ENCODE measurements at regions not wholly inside any gene's neighbourhood (a gene's known extent, or its start where the extent isn't known, plus 50 kb on each side); places are given as distances from the start of the nearest gene placed in this dataset.
"Not testable (repeated sequence)": the region's sequence is repeated elsewhere in the genome, so short reads cannot be mapped to it uniquely, and the experiment has no call there.

GRCh38 chr5:6076341-6077239, 301.8 kb downstream of the MED10 start:
- Mint-ChIP-seq H3K36me3 (no peaks in the 10 kb centered on the region), H3K9me3 (peaks cover 2% of the 10 kb centered on the region), H3K4me3 (no peak overlapping the region), H3K27me3 (ENCODE audit: insufficient read depth, low read depth) (peaks cover 8% of the 10 kb centered on the region), H3K4me1 (peaks cover 5% of the 10 kb centered on the region), H3K27ac (no peak overlapping the region)
- no peak overlapping the region for H2AFZ ChIP-seq (replicated peaks)
- no peaks in the 10 kb centered on the region for H4K20me1 ChIP-seq (ENCODE audit: low read depth)
- no peaks in the 10 kb centered on the region for H3K36me3 ChIP-seq
- no peak overlapping the region for H3K27ac ChIP-seq
- H3F3A ChIP-seq (ENCODE audit: low read depth) = no peaks in the 10 kb centered on the region
- H3K9me3 ChIP-seq (ENCODE audit: low read depth) = no peaks in the 10 kb centered on the region
- H3K27me3 ChIP-seq = no peaks in the 10 kb centered on the region
- no peak overlapping the region for H3K9ac ChIP-seq
- TF ChIP-seq EZH2 (IDR thresholded peaks at IDR 0.05) (no peak), CTCF (IDR thresholded peaks at IDR 0.05) (no peak), EZH2phosphoT487 (IDR thresholded peaks at IDR 0.05) (no peak)
- no peaks in the 10 kb centered on the region for H3K4me1 ChIP-seq
- no peaks in the 10 kb centered on the region for H3K79me2 ChIP-seq (ENCODE audit: low read depth)
- DNase-seq (ENCODE audit: low spot score) = no peak
- no peak overlapping the region for H3K4me2 ChIP-seq
- H3K4me3 ChIP-seq = no peak overlapping the region

- H3K27ac ChIP-seq; H3K4me1 Mint-ChIP-seq; H3K36me3 ChIP-seq; H3K36me3 Mint-ChIP-seq; H3K9me3 Mint-ChIP-seq; DNase-seq (ENCODE audit: low spot score); H3K27ac Mint-ChIP-seq; H3K4me2 ChIP-seq; H3K9ac ChIP-seq; H2AFZ ChIP-seq (replicated peaks); H3F3A ChIP-seq (ENCODE audit: low read depth); H3K4me3 Mint-ChIP-seq; H3K9me3 ChIP-seq (ENCODE audit: low read depth); H3K4me1 ChIP-seq; H3K4me3 ChIP-seq; H3K27me3 Mint-ChIP-seq (ENCODE audit: insufficient read depth, low read depth); H4K20me1 ChIP-seq (ENCODE audit: low read depth); H3K27me3 ChIP-seq; H3K79me2 ChIP-seq (ENCODE audit: low read depth): not testable (repeated sequence)
These were observed 305.9 kb downstream of the MED10 start for GRCh38 chr5:6072488-6072887.

GRCh38 chr5:6069496-6070185, 308.7 kb downstream of the MED10 start:
- no peak overlapping the region for H3K4me3 ChIP-seq
- H3K9ac ChIP-seq = no peak overlapping the region
- no peak overlapping the region for H3K4me3 Mint-ChIP-seq
- H3K27ac Mint-ChIP-seq = no peak overlapping the region
- peaks cover 2% of the 10 kb centered on the region for H3K4me1 Mint-ChIP-seq
- no peak for DNase-seq (ENCODE audit: low spot score)
- no peak overlapping the region for H2AFZ ChIP-seq (replicated peaks)
- H3K79me2 ChIP-seq (ENCODE audit: low read depth) = no peaks in the 10 kb centered on the region
- TF ChIP-seq CTCF (IDR thresholded peaks at IDR 0.05) (no peak), EZH2 (IDR thresholded peaks at IDR 0.05) (no peak)
- H3K27me3 Mint-ChIP-seq (ENCODE audit: insufficient read depth, low read depth) = peaks cover 2% of the 10 kb centered on the region
- H4K20me1 ChIP-seq (ENCODE audit: low read depth) = no peaks in the 10 kb centered on the region
- H3K4me2 ChIP-seq = no peak overlapping the region
- H3K9me3 ChIP-seq (ENCODE audit: low read depth) = no peaks in the 10 kb centered on the region
- no peaks in the 10 kb centered on the region for H3K36me3 Mint-ChIP-seq
- H3F3A ChIP-seq (ENCODE audit: low read depth) = no peaks in the 10 kb centered on the region
- no peak overlapping the region for H3K27ac ChIP-seq
- H3K4me1 ChIP-seq = no peaks in the 10 kb centered on the region
- no peaks in the 10 kb centered on the region for H3K27me3 ChIP-seq
- no peaks in the 10 kb centered on the region for H3K36me3 ChIP-seq
- peaks cover 2% of the 10 kb centered on the region for H3K9me3 Mint-ChIP-seq

GRCh38 chr5:6066016-6066415, 312.3 kb downstream of the MED10 start:
- no peak overlapping the region for H3K4me3 ChIP-seq
- H3K9ac ChIP-seq = no peak overlapping the region
- Mint-ChIP-seq H3K4me1 (peaks cover 2% of the 10 kb centered on the region), H3K27ac (no peak overlapping the region), H3K27me3 (ENCODE audit: insufficient read depth, low read depth) (no peaks in the 10 kb centered on the region), H3K9me3 (no peaks in the 10 kb centered on the region), H3K36me3 (no peaks in the 10 kb centered on the region), H3K4me3 (no peak overlapping the region)
- H4K20me1 ChIP-seq (ENCODE audit: low read depth) = no peaks in the 10 kb centered on the region
- no peaks in the 10 kb centered on the region for H3F3A ChIP-seq (ENCODE audit: low read depth)
- no peaks in the 10 kb centered on the region for H3K27me3 ChIP-seq
- no peak overlapping the region for H2AFZ ChIP-seq (replicated peaks)
- H3K9me3 ChIP-seq (ENCODE audit: low read depth) = no peaks in the 10 kb centered on the region
- no peak for DNase-seq (ENCODE audit: low spot score)
- no peaks in the 10 kb centered on the region for H3K4me1 ChIP-seq
- TF ChIP-seq EZH2 (IDR thresholded peaks at IDR 0.05) (no peak), CTCF (IDR thresholded peaks at IDR 0.05) (no peak), EZH2phosphoT487 (IDR thresholded peaks at IDR 0.05) (no peak)
- H3K4me2 ChIP-seq = no peak overlapping the region
- no peaks in the 10 kb centered on the region for H3K36me3 ChIP-seq
- H3K79me2 ChIP-seq (ENCODE audit: low read depth) = no peaks in the 10 kb centered on the region
- H3K27ac ChIP-seq = no peak overlapping the region

Measured in neural progenitor cell (in vitro differentiated cells).